ENCODE measurements at regions not wholly inside any gene's neighbourhood (a gene's known extent, or its start where the extent isn't known, plus 50 kb on each side); places are given as distances from the start of the nearest gene placed in this dataset.

GRCh38 chr4:36652857-36653256, 371.4 kb downstream of the DTHD1 start:
- Histone ChIP-seq H3K27ac (ENCODE audit: low read depth, low read length, poor library complexity, severe bottlenecking) (no peak overlapping the region), H2AFZ (ENCODE audit: low read length) (no peak overlapping the region), H4K20me1 (ENCODE audit: insufficient read depth, low read length) (no peaks in the 10 kb centered on the region)

GRCh38 chr4:36665985-36666527, 384.6 kb downstream of the DTHD1 start:
- H3K9ac ChIP-seq (ENCODE audit: low read length): no peak overlapping the region
- H3K79me2 ChIP-seq (ENCODE audit: insufficient read depth, low read length): no peaks in the 10 kb centered on the region
- no peak overlapping the region for H2AFZ ChIP-seq (ENCODE audit: low read length)
- no peak overlapping the region for H3K4me2 ChIP-seq (ENCODE audit: low read length)
- H3K36me3 ChIP-seq (ENCODE audit: insufficient read depth, low read length): no peaks in the 10 kb centered on the region
- no peaks in the 10 kb centered on the region for H3F3A ChIP-seq (ENCODE audit: insufficient read depth, low read length)
- TF ChIP-seq EZH2 (IDR thresholded peaks at IDR 0.05; ENCODE audit: borderline replicate concordance, low read length) (no peak), CTCF (IDR thresholded peaks at IDR 0.05; ENCODE audit: low read length) (no peak)
- no peaks in the 10 kb centered on the region for H3K4me1 ChIP-seq (ENCODE audit: insufficient read depth, low read length, severe bottlenecking)
- no peak overlapping the region for H3K4me3 ChIP-seq (ENCODE audit: low read depth, low read length, poor library complexity, severe bottlenecking)
- no peaks in the 10 kb centered on the region for H3K9me2 ChIP-seq (ENCODE audit: low read depth, low read length)
- H3K27me3 ChIP-seq (ENCODE audit: insufficient read depth, low read length): no peaks in the 10 kb centered on the region
- H3K9me3 ChIP-seq (ENCODE audit: low read length): no peaks in the 10 kb centered on the region
- H4K20me1 ChIP-seq (ENCODE audit: insufficient read depth, low read length): no peaks in the 10 kb centered on the region
- no peak overlapping the region for H3K27ac ChIP-seq (ENCODE audit: low read depth, low read length, poor library complexity, severe bottlenecking)

More at GRCh38 chr4:36652857-36653256, 371.4 kb downstream of the DTHD1 start:
- H3K4me1 ChIP-seq (ENCODE audit: insufficient read depth, low read length, severe bottlenecking): no peaks in the 10 kb centered on the region
- no peak overlapping the region for H3K4me2 ChIP-seq (ENCODE audit: low read length)
- TF ChIP-seq EZH2 (IDR thresholded peaks at IDR 0.05; ENCODE audit: borderline replicate concordance, low read length) (no peak), CTCF (IDR thresholded peaks at IDR 0.05; ENCODE audit: low read length) (no peak)
- no peaks in the 10 kb centered on the region for H3K27me3 ChIP-seq (ENCODE audit: insufficient read depth, low read length)
- H3F3A ChIP-seq (ENCODE audit: insufficient read depth, low read length): no peaks in the 10 kb centered on the region
- H3K36me3 ChIP-seq (ENCODE audit: insufficient read depth, low read length): no peaks in the 10 kb centered on the region
- no peaks in the 10 kb centered on the region for H3K79me2 ChIP-seq (ENCODE audit: insufficient read depth, low read length)
- H3K9me2 ChIP-seq (ENCODE audit: low read depth, low read length): no peaks in the 10 kb centered on the region
- H3K9me3 ChIP-seq (ENCODE audit: low read length): no peaks in the 10 kb centered on the region
- H3K4me3 ChIP-seq (ENCODE audit: low read depth, low read length, poor library complexity, severe bottlenecking): no peak overlapping the region
- H3K9ac ChIP-seq (ENCODE audit: low read length): no peak overlapping the region

- Histone ChIP-seq H3K4me3 (ENCODE audit: low read depth, low read length, poor library complexity, severe bottlenecking) (no peak overlapping the region), H3K79me2 (ENCODE audit: insufficient read depth, low read length) (no peaks in the 10 kb centered on the region), H3F3A (ENCODE audit: insufficient read depth, low read length) (no peaks in the 10 kb centered on the region), H3K27me3 (ENCODE audit: insufficient read depth, low read length) (no peaks in the 10 kb centered on the region), H4K20me1 (ENCODE audit: insufficient read depth, low read length) (no peaks in the 10 kb centered on the region), H3K4me2 (ENCODE audit: low read length) (no peak overlapping the region), H3K4me1 (ENCODE audit: insufficient read depth, low read length, severe bottlenecking) (no peaks in the 10 kb centered on the region), H3K36me3 (ENCODE audit: insufficient read depth, low read length) (no peaks in the 10 kb centered on the region), H3K9me2 (ENCODE audit: low read depth, low read length) (no peaks in the 10 kb centered on the region), H2AFZ (ENCODE audit: low read length) (no peak overlapping the region), H3K9me3 (ENCODE audit: low read length) (no peaks in the 10 kb centered on the region), H3K9ac (ENCODE audit: low read length) (no peak overlapping the region), H3K27ac (ENCODE audit: low read depth, low read length, poor library complexity, severe bottlenecking) (no peak overlapping the region)
- TF ChIP-seq CTCF (IDR thresholded peaks at IDR 0.05; ENCODE audit: low read length) (no peak), EZH2 (IDR thresholded peaks at IDR 0.05; ENCODE audit: borderline replicate concordance, low read length) (no peak)
Observed at GRCh38 chr4:36675436-36675835, 394.0 kb downstream of the DTHD1 start.

Measured in OCI-LY1 (cell line).